OCI-LY1 (cell line): ENCODE measurements at regions not wholly inside any gene's neighbourhood (a gene's known extent, or its start where the extent isn't known, plus 50 kb on each side); places are given as distances from the start of the nearest gene placed in this dataset.

ENCODE experiments used
- H2AFZ ChIP-seq: fragments of 200-600 bp; sonication (generic), shearing (Covaris generic); 2 replicates; pipeline ENCODE4 v1.6.0; 2014; ENCODE audit warnings: antibody characterized with exemption, mild to moderate bottlenecking, low read length
- H3F3A ChIP-seq: fragments of 200-600 bp; sonication (generic), shearing (Covaris generic); 2 replicates; pipeline ENCODE4 v1.6.0; 2014; ENCODE audit warnings: mild to moderate bottlenecking, antibody characterized with exemption, low read length, moderate library complexity; ENCODE audit not compliant: insufficient read depth
- H3K27ac ChIP-seq: fragments of 200-600 bp; sonication (generic); 2 replicates; pipeline ENCODE4 v1.5.1; 2014; ENCODE audit warnings: low read length, mixed run types, mild to moderate bottlenecking, low read depth; ENCODE audit not compliant: poor library complexity, severe bottlenecking
- H3K27me3 ChIP-seq: fragments of 200-600 bp; sonication (generic); 2 replicates; pipeline ENCODE4 v1.6.0; 2014; ENCODE audit warnings: antibody characterized with exemption, mild to moderate bottlenecking, low read length, moderate library complexity; ENCODE audit not compliant: insufficient read depth
- H3K36me3 ChIP-seq: fragments of 200-600 bp; sonication (generic); 2 replicates; pipeline ENCODE4 v1.6.1; 2014; ENCODE audit warnings: mild to moderate bottlenecking, antibody characterized with exemption, low read length, moderate library complexity, mixed read lengths; ENCODE audit not compliant: insufficient read depth
- H3K4me1 ChIP-seq: fragments of 200-600 bp; sonication (generic); 2 replicates; pipeline ENCODE4 v1.5.1; 2014; ENCODE audit warnings: mild to moderate bottlenecking, low read length, moderate library complexity; ENCODE audit not compliant: insufficient read depth, severe bottlenecking
- H3K4me2 ChIP-seq: fragments of 200-600 bp; sonication (generic), shearing (Covaris generic); 2 replicates; pipeline ENCODE4 v1.6.1; 2014; ENCODE audit warnings: low read length
- H3K4me3 ChIP-seq: fragments of 200-600 bp; sonication (generic); 2 replicates; pipeline ENCODE4 v1.5.1; 2014; ENCODE audit warnings: low read length, low read depth, mild to moderate bottlenecking, mixed read lengths; ENCODE audit not compliant: poor library complexity, severe bottlenecking
- H3K79me2 ChIP-seq: fragments of 200-600 bp; shearing (Covaris generic); 2 replicates; pipeline ENCODE4 v1.6.1; 2016; ENCODE audit warnings: mixed run types, low read length, mixed read lengths; ENCODE audit not compliant: insufficient read depth
- H3K9ac ChIP-seq: fragments of 200-600 bp; sonication (generic), shearing (Covaris generic); 2 replicates; pipeline ENCODE4 v1.6.1; 2014; ENCODE audit warnings: mild to moderate bottlenecking, low read length, mixed read lengths
- H3K9me2 ChIP-seq: fragments of 200-600 bp; sonication (generic), shearing (Covaris generic); 2 replicates; pipeline ENCODE4 v1.6.1; 2014; ENCODE audit warnings: low read depth, mild to moderate bottlenecking, low read length, mixed read lengths
- H3K9me3 ChIP-seq: fragments of 200-600 bp; shearing (Covaris generic); 2 replicates; pipeline ENCODE4 v1.6.1; 2014; ENCODE audit warnings: low read length, mixed read lengths
- H4K20me1 ChIP-seq: fragments of 200-600 bp; sonication (generic), shearing (Covaris generic); 2 replicates; pipeline ENCODE4 v1.6.0; 2016; ENCODE audit warnings: mild to moderate bottlenecking, low read length; ENCODE audit not compliant: insufficient read depth
- CTCF ChIP-seq: fragments of 200-600 bp; sonication (generic), shearing (Covaris generic); IDR thresholded peaks from 2 replicates; pipeline ENCODE4 v1.5.1; 2017; ENCODE audit warnings: mild to moderate bottlenecking, antibody characterized with exemption, low read length, moderate library complexity, mixed read lengths
- EZH2 ChIP-seq: fragments of 200-600 bp; sonication (generic), shearing (Covaris generic); IDR thresholded peaks from 2 replicates; pipeline ENCODE4 v1.8.0; 2017; ENCODE audit warnings: borderline replicate concordance, mixed run types, mild to moderate bottlenecking, antibody characterized with exemption, low read length, moderate library complexity, mixed read lengths

GRCh38 chr7:41142904-41143473 lies 559.9 kb downstream of the INHBA start:
- Histone ChIP-seq H3F3A (no peaks in the 10 kb centered on the region), H3K9me2 (no peaks in the 10 kb centered on the region), H3K4me3 (no peak overlapping the region), H2AFZ (no peak overlapping the region), H4K20me1 (no peaks in the 10 kb centered on the region), H3K4me2 (no peak overlapping the region), H3K36me3 (no peaks in the 10 kb centered on the region), H3K79me2 (no peaks in the 10 kb centered on the region), H3K4me1 (no peaks in the 10 kb centered on the region), H3K9me3 (no peaks in the 10 kb centered on the region), H3K9ac (no peak overlapping the region), H3K27me3 (no peaks in the 10 kb centered on the region), H3K27ac (no peak overlapping the region)
- TF ChIP-seq CTCF (no peak), EZH2 (no peak)

- H3K4me2 ChIP-seq, result no peak overlapping the region
- no peaks in the 10 kb centered on the region for H3K79me2 ChIP-seq
- H2AFZ ChIP-seq, result no peak overlapping the region
- no peak overlapping the region for H3K9ac ChIP-seq
- TF ChIP-seq EZH2 (no peak), CTCF (no peak)
- H3K9me3 ChIP-seq, result no peaks in the 10 kb centered on the region
- H4K20me1 ChIP-seq, result no peaks in the 10 kb centered on the region
- no peaks in the 10 kb centered on the region for H3F3A ChIP-seq
- H3K27ac ChIP-seq, result no peak overlapping the region
- H3K4me3 ChIP-seq, result no peak overlapping the region
- H3K9me2 ChIP-seq, result no peaks in the 10 kb centered on the region
- H3K27me3 ChIP-seq, result no peaks in the 10 kb centered on the region
- H3K36me3 ChIP-seq, result no peaks in the 10 kb centered on the region
- no peaks in the 10 kb centered on the region for H3K4me1 ChIP-seq
These were observed 563.1 kb downstream of the INHBA start for GRCh38 chr7:41139789-41140188.

GRCh38 chr7:41136551-41136950 lies 566.3 kb downstream of the INHBA start:
- TF ChIP-seq CTCF, result no peak
- no peak for TF ChIP-seq EZH2
- H3K79me2 ChIP-seq, result no peaks in the 10 kb centered on the region
- no peak overlapping the region for H3K4me3 ChIP-seq
- H3K4me2 ChIP-seq, result no peak overlapping the region
- H3K4me1 ChIP-seq, result peaks cover 19% of the 10 kb centered on the region
- no peaks in the 10 kb centered on the region for H3K36me3 ChIP-seq
- no peak overlapping the region for H2AFZ ChIP-seq
- H3K9me3 ChIP-seq, result no peaks in the 10 kb centered on the region
- no peak overlapping the region for H3K27ac ChIP-seq
- no peaks in the 10 kb centered on the region for H4K20me1 ChIP-seq
- no peaks in the 10 kb centered on the region for H3K27me3 ChIP-seq
- H3K9me2 ChIP-seq, result no peaks in the 10 kb centered on the region
- H3F3A ChIP-seq, result no peaks in the 10 kb centered on the region
- H3K9ac ChIP-seq, result no peak overlapping the region
